Endothelial cell of umbilical vein (primary cell): ENCODE measurements at regions not wholly inside any gene's neighbourhood (a gene's known extent, or its start where the extent isn't known, plus 50 kb on each side); places are given as distances from the start of the nearest gene placed in this dataset.

Experiments used
- BruUV-seq: library from RNA; stranded (reverse); fragments of 400-500 nt; replicated peaks from 2 replicates; lab custom pipeline; 2021; lab: Mats Ljungman, UMichigan
- CTCF ChIA-PET: fragments of 300-600, 350-600 bp; sonication (Branson Sonifier 250); formaldehyde crosslinking; loops from one replicate; lab custom pipeline; 2021; ENCODE audit warnings: antibody characterized with exemption, inconsistent platforms; lab: Charles Lee
- POLR2A ChIA-PET: fragments of 300-600, 350-600 bp; sonication (Branson Sonifier 250); formaldehyde crosslinking; loops from one replicate; lab custom pipeline; 2021; ENCODE audit warnings: antibody characterized with exemption, inconsistent platforms; lab: Charles Lee
- DNase-seq: peaks from one replicate; pipeline ENCODE4 v3.0.0-alpha.2; 2011; ENCODE audit warnings: low read depth, low spot score
- FAIRE-seq: peaks from 2 replicates; lab custom pipeline; 2011; peaks lifted over from hg19 to GRCh38; lab: Jason Lieb, UNC
- H2AFZ ChIP-seq: 2 replicates; pipeline ENCODE4 v1.6.0; 2012; ENCODE audit warnings: low read depth, low read length, control low read depth, inconsistent platforms
- H3K27ac ChIP-seq: 2 replicates; pipeline ENCODE4 v1.5.1; 2011; ENCODE audit warnings: low read depth, mild to moderate bottlenecking, control low read depth, low read length, moderate library complexity; ENCODE audit not compliant: insufficient read depth
- H3K27me3 ChIP-seq, 2 experiments: 2 replicates each; pipeline versions ENCODE4 v1.6.0 to v1.6.1; 2011; ENCODE audit warnings: low read length in 2 of 2, mixed read lengths in 1 of 2; ENCODE audit not compliant: control insufficient read depth in 2 of 2, insufficient read depth in 2 of 2
- H3K36me3 ChIP-seq, 2 experiments: 2 replicates in 1 of 2; 3 replicates in 1 of 2; pipeline ENCODE4 v1.5.1; 2011; ENCODE audit warnings: low read length in 2 of 2, mild to moderate bottlenecking in 1 of 2, moderate library complexity in 1 of 2; ENCODE audit not compliant: control insufficient read depth in 2 of 2, insufficient read depth in 2 of 2; ENCODE audit errors: extremely low read depth in 1 of 2
- H3K4me1 ChIP-seq: 3 replicates; pipeline ENCODE4 v1.5.1; 2011; ENCODE audit warnings: mild to moderate bottlenecking, low read length; ENCODE audit not compliant: control insufficient read depth, insufficient read depth; ENCODE audit errors: extremely low read depth
- H3K4me2 ChIP-seq: 2 replicates; pipeline ENCODE4 v1.6.1; 2011; ENCODE audit warnings: low read length, control low read depth, mixed read lengths; ENCODE audit not compliant: insufficient read depth
- H3K4me3 ChIP-seq, 3 experiments: fragments of 200-600 bp in 1 of 3; sonication (generic), shearing (Covaris generic) in 1 of 3; replicated peaks in 1 of 3; 2 replicates each; pipeline ENCODE4 v1.5.1; 2011 to 2016; ENCODE audit warnings: control low read depth in 3 of 3, low read length in 3 of 3, mild to moderate bottlenecking in 2 of 3, inconsistent platforms in 1 of 3, low read depth in 1 of 3, moderate library complexity in 1 of 3; ENCODE audit not compliant: insufficient read depth in 1 of 3
- H3K79me2 ChIP-seq: 2 replicates; pipeline ENCODE4 v1.6.0; 2012; ENCODE audit warnings: low read length, inconsistent platforms; ENCODE audit not compliant: control insufficient read depth, insufficient read depth
- H3K9ac ChIP-seq: replicated peaks from 2 replicates; pipeline ENCODE3; 2011; ENCODE audit warnings: low read length, control low read depth; ENCODE audit not compliant: insufficient read depth; ENCODE audit errors: extremely low read depth
- H3K9me1 ChIP-seq: replicated peaks from 3 replicates; pipeline ENCODE4 v1.6.0; 2011; ENCODE audit warnings: mild to moderate bottlenecking, low read length; ENCODE audit not compliant: control insufficient read depth, insufficient read depth; ENCODE audit errors: extremely low read depth
- H3K9me3 ChIP-seq: replicated peaks from 2 replicates; pipeline ENCODE4 v1.5.1; 2012; ENCODE audit warnings: low read length, inconsistent platforms; ENCODE audit not compliant: control insufficient read depth, insufficient read depth
- H4K20me1 ChIP-seq: replicated peaks from 2 replicates; pipeline ENCODE3; 2011; ENCODE audit warnings: mild to moderate bottlenecking, low read length; ENCODE audit not compliant: control insufficient read depth, insufficient read depth; ENCODE audit errors: extremely low read depth
- FOS ChIP-seq: IDR thresholded peaks from 2 replicates; pipeline ENCODE4 v1.6.1; 2011; ENCODE audit warnings: mild to moderate bottlenecking, low read length, moderate library complexity, borderline replicate concordance; ENCODE audit not compliant: insufficient read depth
- GATA2 ChIP-seq: IDR thresholded peaks from 2 replicates; pipeline ENCODE4 v1.7.0; 2011; ENCODE audit warnings: low read depth, mild to moderate bottlenecking, moderate library complexity, mixed read lengths, low read length; ENCODE audit not compliant: insufficient read length, insufficient read depth
- MYC ChIP-seq: IDR thresholded peaks from one replicate; pipeline ENCODE4 v1.6.1; 2011; ENCODE audit warnings: mild to moderate bottlenecking, low read depth, low read length
- POLR2A ChIP-seq: IDR thresholded peaks from 2 replicates; pipeline ENCODE4 v1.6.1; 2012; ENCODE audit warnings: low read depth, mild to moderate bottlenecking, control low read depth, low read length
- POLR2AphosphoS5 ChIP-seq: IDR thresholded peaks from 2 replicates; pipeline ENCODE4 v1.6.1; 2012; ENCODE audit warnings: low read depth, mild to moderate bottlenecking, control low read depth, low read length, moderate library complexity; ENCODE audit not compliant: insufficient read depth
- dilution Hi-C: fragments of 300-500 bp; cut with MboI; formaldehyde crosslinking; loops from one replicate; pipeline ENCODE4 v1.15.0; 2019; ENCODE audit warnings: low sequenced_read_pairs; ENCODE audit not compliant: extremely low pct_ligation_motif_present
- intact Hi-C: fragments of 100-400 bp; cut with micrococcal nuclease; formaldehyde crosslinking; loops from one replicate; pipeline ENCODE4 v1.10.0; 2022
- TF ChIP-seq, protein P1 (sequence below): IDR thresholded peaks from 2 replicates; pipeline ENCODE4 v1.6.1; 2011; ENCODE audit not compliant: insufficient read depth, insufficient read length
- TF ChIP-seq, protein P2 (sequence below), 2 donors: IDR thresholded peaks; 1 replicate in 1 of 2; 2 replicates in 1 of 2; pipeline ENCODE4 v1.5.1; 2011; ENCODE audit warnings: low read length in 2 of 2, mild to moderate bottlenecking in 2 of 2, moderate library complexity in 2 of 2, control low read depth in 1 of 2, inconsistent platforms in 1 of 2, low read depth in 1 of 2; ENCODE audit not compliant: insufficient read depth in 1 of 2; ENCODE audit errors: extremely low read depth in 1 of 2

DNA sequence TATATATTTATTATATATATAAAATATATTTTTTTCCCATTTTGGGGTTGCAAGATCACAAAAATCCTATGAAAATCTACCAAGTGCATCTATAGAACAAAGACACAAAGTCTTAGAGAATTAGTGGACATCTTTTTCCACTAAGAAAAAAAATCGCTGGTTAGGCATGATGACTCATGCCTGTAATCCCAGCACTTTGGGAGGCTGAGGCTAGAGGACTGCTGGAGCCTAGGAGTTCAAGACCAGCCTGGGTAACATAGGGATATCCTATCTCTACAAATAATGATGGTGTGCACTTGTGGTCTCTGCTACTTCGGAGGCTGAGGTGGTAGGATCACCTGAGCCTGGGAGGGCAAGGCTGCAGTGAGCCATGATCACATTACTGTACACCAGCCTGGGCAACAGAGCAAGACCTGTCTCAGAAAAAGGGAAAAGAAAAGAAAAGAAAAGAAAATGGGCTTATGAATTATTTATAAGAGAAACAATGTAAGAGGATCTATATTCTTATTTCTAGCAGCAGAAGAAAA is 185.1 kb upstream of the PSMD7 start:
- intact Hi-C loops: no loop called here
- H3K4me1 ChIP-seq: no peaks in the 10 kb centered on the region
- no peaks in the 10 kb centered on the region for H3K79me2 ChIP-seq
- dilution Hi-C loops: no loop called here
- no peak overlapping the region for H3K4me3 ChIP-seq
- CTCF ChIA-PET: no interaction called here
- no peak for TF ChIP-seq POLR2AphosphoS5
- TF ChIP-seq MYC: no peak
- TF ChIP-seq, protein P1, sequence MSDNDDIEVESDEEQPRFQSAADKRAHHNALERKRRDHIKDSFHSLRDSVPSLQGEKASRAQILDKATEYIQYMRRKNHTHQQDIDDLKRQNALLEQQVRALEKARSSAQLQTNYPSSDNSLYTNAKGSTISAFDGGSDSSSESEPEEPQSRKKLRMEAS: no peak
- TF ChIP-seq, protein P2, sequence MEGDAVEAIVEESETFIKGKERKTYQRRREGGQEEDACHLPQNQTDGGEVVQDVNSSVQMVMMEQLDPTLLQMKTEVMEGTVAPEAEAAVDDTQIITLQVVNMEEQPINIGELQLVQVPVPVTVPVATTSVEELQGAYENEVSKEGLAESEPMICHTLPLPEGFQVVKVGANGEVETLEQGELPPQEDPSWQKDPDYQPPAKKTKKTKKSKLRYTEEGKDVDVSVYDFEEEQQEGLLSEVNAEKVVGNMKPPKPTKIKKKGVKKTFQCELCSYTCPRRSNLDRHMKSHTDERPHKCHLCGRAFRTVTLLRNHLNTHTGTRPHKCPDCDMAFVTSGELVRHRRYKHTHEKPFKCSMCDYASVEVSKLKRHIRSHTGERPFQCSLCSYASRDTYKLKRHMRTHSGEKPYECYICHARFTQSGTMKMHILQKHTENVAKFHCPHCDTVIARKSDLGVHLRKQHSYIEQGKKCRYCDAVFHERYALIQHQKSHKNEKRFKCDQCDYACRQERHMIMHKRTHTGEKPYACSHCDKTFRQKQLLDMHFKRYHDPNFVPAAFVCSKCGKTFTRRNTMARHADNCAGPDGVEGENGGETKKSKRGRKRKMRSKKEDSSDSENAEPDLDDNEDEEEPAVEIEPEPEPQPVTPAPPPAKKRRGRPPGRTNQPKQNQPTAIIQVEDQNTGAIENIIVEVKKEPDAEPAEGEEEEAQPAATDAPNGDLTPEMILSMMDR (IDR thresholded peaks at IDR 0.05; ENCODE audit: extremely low read depth in 1 of 2, insufficient read depth in 1 of 2, low read depth in 1 of 2, low read length in 2 of 2): no peak
- no peak for TF ChIP-seq GATA2
- TF ChIP-seq POLR2A: no peak
- no peak for TF ChIP-seq FOS
- no peaks in the 10 kb centered on the region for H3K36me3 ChIP-seq
- no peaks in the 10 kb centered on the region for H4K20me1 ChIP-seq
- no TSS peak for BruUV-seq
- H3K9me1 ChIP-seq: no peaks in the 10 kb centered on the region
- no peaks in the 10 kb centered on the region for H3K9me3 ChIP-seq
- FAIRE-seq (no peak), DNase-seq (no peak)
- H3K9ac ChIP-seq: no peak overlapping the region
- H3K27ac ChIP-seq: no peak overlapping the region
- H3K27me3 ChIP-seq: no peaks in the 10 kb centered on the region
- no peak overlapping the region for H3K4me2 ChIP-seq
- POLR2A ChIA-PET: no interaction called here
- no peak overlapping the region for H2AFZ ChIP-seq
